A172 (cell line): ENCODE measurements at regions not wholly inside any gene's neighbourhood (a gene's known extent, or its start where the extent isn't known, plus 50 kb on each side); places are given as distances from the start of the nearest gene placed in this dataset.

Source experiments
- DNase-seq: peaks from one replicate; pipeline ENCODE4 v3.0.0-alpha.2; 2015; ENCODE audit warnings: low spot score

DNA sequence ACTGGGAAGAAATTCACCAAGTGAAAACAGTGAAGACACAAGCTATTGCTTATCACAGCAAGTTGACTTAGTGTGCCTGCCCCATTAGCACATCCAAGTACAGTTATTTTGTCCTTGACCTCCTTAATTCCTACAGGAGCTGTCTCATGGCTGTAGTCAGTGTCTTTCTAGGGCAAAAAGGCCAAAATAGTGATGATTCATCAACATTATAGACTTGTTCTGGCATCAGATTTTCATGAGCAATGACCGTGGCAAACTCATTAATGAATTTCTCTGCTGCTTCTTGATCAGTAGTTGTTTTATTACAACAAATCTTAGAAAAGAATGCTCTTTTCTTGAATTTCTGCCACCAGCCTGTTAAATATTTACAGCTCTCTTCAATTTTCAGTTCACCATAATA, 1169.3 kb upstream of the DDX18 start:
- no peak for DNase-seq

- no peak for DNase-seq
These were observed 1145.8 kb upstream of the DDX18 start for GRCh38 chr2:116668691-116669090.

GRCh38 chr2:116669782-116670181, 1144.7 kb upstream of the DDX18 start:
- no peak for DNase-seq

- DNase-seq, result no peak
These were observed 1140.3 kb upstream of the DDX18 start for GRCh38 chr2:116674188-116674587.

GRCh38 chr2:116676776-116677175, 1137.7 kb upstream of the DDX18 start:
- no peak for DNase-seq

DNA sequence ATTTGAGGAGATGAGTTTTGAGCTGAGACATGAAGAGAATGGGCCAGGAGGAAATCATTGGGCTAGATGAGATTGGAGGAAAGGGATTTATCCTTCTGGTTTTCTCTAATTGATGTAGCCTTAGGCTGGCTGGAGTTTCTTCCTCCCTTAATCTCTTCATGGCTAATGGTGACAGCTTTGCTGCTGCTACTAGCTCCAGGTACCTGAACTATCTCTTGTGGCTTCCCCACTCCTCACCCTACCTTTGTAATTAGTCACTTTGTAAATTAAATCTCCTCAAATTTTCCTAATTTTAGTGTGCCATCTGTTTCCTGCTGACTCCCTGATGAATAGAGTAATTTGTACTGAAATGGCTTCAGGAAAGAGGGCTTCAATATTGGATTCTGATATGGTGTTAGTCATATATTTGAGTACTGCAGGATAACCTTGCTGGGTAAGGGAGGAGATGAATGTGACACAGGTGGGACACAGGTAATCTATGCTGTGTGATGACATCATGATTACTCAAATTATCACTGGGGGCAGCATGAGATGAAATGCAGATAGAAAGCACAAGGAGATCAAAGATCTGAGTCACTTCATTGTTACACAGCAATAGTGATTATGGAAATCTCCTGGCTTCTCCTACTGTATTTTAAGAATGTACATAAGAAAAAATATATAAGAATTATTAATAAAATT, 1134.1 kb upstream of the DDX18 start:
- no peak for DNase-seq

DNA sequence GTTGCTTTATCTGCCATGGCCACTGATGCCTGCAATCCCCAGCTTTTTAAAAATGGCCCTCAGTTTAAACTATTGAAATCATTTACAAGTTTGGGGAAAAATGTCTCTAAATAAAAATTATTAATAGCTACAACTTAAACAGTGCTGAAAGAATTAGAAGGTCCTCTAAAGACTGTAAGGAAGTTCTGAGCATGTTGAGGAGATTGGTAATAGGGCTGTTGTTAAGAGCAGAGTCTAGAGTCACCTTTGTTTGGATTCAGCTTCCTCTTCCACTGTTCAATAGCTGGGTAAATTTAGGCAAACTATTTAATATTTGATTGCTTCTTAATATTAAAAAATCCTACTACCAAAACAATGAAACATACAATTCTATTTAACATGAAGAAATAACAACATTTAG, 1127.1 kb upstream of the DDX18 start:
- no peak for DNase-seq

DNA sequence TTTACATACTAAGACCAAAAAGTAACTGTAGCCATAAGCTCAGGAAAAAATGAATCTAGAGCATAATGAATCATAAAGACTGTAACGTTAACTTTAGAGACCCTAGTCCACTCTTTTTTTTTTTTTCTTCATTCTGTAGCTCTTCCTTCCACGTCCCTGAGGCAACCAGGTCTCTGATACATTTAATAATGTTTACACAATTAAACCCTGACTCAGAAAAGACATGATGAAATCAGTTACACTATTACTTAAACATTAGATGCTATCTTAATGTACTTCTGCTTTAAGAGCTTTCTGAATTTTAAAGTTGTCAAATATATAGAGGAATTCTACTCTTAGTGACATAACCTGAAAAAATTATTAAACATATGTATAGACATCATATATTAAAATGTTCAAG, 1121.5 kb upstream of the DDX18 start:
- no peak for DNase-seq

GRCh38 chr2:116696223-116696622, 1118.3 kb upstream of the DDX18 start:
- DNase-seq, result no peak

DNA sequence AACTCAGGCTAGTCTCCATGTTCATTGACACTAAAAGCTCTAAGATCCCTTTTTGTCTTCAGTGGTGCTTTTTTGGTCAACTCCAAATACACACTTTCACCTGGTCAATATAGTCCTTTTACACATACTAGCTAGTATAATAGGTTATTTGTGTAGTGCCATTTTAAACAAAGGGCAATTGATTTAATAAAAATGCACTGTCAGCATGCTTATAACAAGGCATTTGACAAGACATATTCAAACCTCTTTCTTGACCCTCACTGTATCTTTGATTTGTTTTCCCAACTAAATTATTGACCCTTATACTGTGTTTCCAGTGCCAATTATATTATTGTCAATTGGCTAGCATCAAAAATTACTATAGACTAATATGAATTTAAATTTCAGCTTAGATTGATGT, 1117.6 kb upstream of the DDX18 start:
- no peak for DNase-seq

- DNase-seq, result no peak
These were observed 1108.1 kb upstream of the DDX18 start for GRCh38 chr2:116706396-116706795.

DNA sequence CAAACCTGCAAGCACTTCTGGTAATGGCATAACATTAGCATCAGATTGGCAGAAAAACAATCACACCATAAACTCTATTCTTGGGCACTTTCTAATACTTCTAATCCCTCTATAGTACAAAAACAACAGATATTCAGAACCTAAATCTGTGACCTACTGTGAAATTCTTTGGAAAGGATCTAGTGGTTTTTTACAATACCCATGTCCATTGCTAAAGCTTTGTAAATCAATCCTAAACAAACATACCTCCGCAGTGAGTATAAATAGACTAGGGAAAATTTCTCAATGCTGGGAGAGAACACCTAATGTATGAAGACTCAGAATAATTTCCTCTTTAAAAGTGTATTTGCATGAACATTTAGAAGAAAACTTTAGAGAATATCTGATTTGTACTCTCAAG, 1098.5 kb upstream of the DDX18 start:
- DNase-seq, result no peak

DNA sequence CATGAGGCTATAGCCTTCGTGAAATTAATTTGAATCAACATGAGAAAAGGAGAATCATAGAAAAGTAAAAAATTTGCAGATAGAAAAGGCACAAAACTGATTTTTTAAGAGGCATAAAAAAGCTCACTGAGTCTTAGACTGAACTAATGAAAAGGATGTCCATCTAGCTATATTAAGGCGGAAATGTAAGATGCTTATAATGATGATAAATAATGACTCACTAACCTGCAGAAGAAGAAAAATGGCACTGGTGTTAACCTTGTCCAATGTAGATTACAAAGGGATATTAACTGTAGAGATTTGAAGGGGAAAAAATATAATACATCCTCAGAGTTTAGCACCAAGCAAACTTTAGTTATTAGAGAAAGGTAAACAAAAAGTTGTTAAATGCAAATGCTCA, 1098.0 kb upstream of the DDX18 start:
- no peak for DNase-seq

GRCh38 chr2:116717832-116718231, 1096.7 kb upstream of the DDX18 start:
- no peak for DNase-seq

GRCh38 chr2:116718451-116718850, 1096.0 kb upstream of the DDX18 start:
- peak; percentile 11 for DNase-seq

DNA sequence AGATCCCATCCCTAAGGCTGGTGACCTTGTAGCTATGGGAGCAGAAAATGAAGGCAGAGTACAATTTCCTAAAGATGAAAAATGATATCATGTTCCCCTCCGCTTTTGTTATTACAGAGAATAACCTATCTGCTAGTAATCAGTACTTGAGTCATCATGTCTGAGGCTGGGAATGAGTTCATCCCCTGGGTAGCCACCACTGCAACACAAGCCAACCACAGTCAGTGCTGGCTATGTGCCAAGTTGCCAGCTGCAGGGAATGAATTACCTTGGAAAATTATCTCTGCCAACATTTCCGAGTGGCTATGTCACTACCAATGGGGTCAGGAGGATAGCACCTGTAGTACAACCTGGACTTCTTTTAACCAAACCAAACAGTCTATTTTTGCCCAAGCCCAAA, 1094.7 kb upstream of the DDX18 start:
- peak; percentile 34 for DNase-seq

- no peak for DNase-seq
These were observed 1089.9 kb upstream of the DDX18 start for GRCh38 chr2:116724550-116724949.

GRCh38 chr2:116732322-116732721, 1082.2 kb upstream of the DDX18 start:
- DNase-seq, result no peak

GRCh38 chr2:116733699-116734098, 1080.8 kb upstream of the DDX18 start:
- DNase-seq, result no peak

GRCh38 chr2:116737951-116738350, 1076.5 kb upstream of the DDX18 start:
- DNase-seq, result no peak

GRCh38 chr2:116747103-116747502, 1067.4 kb upstream of the DDX18 start:
- DNase-seq, result no peak

GRCh38 chr2:116749994-116750393, 1064.5 kb upstream of the DDX18 start:
- no peak for DNase-seq

DNA sequence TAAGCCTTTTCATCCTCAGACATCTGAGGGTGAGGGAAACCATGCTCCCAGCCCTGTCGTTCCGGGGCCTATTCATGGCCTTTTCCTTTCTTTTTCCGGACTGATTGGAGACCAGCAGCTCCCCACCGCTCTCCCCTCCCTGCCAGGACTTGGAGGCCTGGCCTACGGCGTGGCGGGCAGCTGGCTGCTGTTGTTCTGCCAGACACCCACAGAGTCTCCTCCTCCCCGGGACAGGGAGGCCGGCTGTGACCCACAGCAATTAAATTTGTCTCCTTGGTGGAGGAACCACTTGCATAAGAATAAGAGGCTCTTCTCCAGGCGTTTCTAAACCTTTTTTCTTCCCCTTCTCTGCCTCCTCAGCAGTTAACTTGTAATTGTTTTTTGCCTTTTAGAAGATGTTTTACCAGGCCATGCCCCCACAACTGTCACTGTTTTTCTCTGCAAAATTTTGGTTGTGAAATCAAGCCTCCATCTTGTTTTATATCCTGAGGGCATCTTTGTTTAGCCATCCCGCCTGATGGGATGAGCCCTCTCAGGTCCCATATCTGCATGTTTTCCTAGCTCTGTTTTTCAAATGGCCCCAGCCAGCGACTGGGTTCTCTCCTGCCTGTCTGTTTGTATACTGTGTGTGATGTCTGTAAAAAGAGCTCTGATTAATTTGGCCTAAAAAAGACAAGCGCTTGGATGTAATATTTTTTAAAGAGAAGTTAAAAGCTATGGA, 1060.0 kb upstream of the DDX18 start:
- DNase-seq, result peak; percentile 24

DNA sequence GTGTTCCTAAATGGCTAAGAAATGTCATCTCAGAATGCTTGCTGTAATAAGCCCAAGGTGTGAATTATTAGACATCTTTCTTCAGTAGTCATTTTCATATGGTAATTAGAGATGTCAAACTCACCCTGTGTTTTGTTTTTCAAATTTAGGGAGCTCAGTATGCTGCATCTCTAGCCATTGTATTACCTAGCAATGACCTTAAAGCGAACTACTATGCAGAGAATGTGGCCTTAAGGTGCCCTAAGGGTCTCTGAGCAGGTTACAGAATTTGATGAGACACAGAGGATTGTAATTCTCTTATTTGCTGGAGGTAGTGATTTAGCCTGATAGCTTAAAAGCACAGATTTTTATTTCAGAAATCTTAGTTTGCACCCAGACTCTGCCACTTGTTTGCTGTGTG, 1052.6 kb upstream of the DDX18 start:
- no peak for DNase-seq
